ENCODE measurements at regions not wholly inside any gene's neighbourhood (a gene's known extent, or its start where the extent isn't known, plus 50 kb on each side); places are given as distances from the start of the nearest gene placed in this dataset.

DNA sequence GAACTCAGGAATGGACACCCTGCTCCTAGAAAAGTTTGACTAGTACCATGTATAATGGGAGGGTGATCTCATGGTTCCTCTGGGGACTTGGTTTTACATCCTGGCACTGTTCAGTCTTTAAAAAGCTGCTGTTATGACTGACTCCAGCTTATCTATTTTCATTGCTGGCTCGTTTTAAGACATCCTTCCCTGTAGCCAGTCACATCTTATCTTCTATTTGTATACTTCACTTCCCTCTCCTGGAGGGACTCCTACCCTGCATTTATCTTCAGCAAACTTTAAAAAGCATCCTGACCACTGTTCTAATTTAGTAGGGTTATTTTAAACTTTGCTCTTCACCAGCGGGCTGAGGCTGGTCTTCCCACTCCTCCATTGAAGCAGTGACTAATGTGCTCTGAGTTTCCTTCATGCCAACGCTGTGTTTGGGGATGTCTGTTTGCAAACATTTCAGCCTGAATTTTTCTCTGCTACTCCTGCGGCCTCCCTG, 72.9 kb upstream of the ARMC3 start:
- no peak overlapping the region for H3K4me3 ChIP-seq (replicated peaks in 1 of 3; ENCODE audit: insufficient read depth in 1 of 3, low read depth in 2 of 3, low read length in 3 of 3)
- POLR2A ChIA-PET = no interaction called here
- H3K4me2 ChIP-seq (ENCODE audit: low read depth, low read length) = no peak overlapping the region
- no peak for ATAC-seq
- no TSS peak for BruUV-seq (replicated peaks)
- no peaks in the 10 kb centered on the region for H3K36me3 ChIP-seq (replicated peaks in 1 of 2; ENCODE audit: control insufficient read depth in 1 of 2, insufficient read depth in 2 of 2, low read length in 2 of 2)
- H3K4me1 ChIP-seq (ENCODE audit: insufficient read depth, low read length) = peaks cover 23% of the 10 kb centered on the region
- H3K79me2 ChIP-seq (ENCODE audit: insufficient read depth, low read length) = no peaks in the 10 kb centered on the region
- TF ChIP-seq PAF1 (CRISPR knock-in tag; IDR thresholded peaks at IDR 0.05) = no peak
- TF ChIP-seq ZNF550 (CRISPR knock-in tag; IDR thresholded peaks at IDR 0.05; ENCODE audit: borderline replicate concordance) = no peak
- no peak for TF ChIP-seq AKAP8 (CRISPR knock-in tag; IDR thresholded peaks at IDR 0.05)
- no peak for TF ChIP-seq KLF9 (CRISPR knock-in tag; IDR thresholded peaks at IDR 0.05; ENCODE audit: low read depth)
- TF ChIP-seq, protein P1, sequence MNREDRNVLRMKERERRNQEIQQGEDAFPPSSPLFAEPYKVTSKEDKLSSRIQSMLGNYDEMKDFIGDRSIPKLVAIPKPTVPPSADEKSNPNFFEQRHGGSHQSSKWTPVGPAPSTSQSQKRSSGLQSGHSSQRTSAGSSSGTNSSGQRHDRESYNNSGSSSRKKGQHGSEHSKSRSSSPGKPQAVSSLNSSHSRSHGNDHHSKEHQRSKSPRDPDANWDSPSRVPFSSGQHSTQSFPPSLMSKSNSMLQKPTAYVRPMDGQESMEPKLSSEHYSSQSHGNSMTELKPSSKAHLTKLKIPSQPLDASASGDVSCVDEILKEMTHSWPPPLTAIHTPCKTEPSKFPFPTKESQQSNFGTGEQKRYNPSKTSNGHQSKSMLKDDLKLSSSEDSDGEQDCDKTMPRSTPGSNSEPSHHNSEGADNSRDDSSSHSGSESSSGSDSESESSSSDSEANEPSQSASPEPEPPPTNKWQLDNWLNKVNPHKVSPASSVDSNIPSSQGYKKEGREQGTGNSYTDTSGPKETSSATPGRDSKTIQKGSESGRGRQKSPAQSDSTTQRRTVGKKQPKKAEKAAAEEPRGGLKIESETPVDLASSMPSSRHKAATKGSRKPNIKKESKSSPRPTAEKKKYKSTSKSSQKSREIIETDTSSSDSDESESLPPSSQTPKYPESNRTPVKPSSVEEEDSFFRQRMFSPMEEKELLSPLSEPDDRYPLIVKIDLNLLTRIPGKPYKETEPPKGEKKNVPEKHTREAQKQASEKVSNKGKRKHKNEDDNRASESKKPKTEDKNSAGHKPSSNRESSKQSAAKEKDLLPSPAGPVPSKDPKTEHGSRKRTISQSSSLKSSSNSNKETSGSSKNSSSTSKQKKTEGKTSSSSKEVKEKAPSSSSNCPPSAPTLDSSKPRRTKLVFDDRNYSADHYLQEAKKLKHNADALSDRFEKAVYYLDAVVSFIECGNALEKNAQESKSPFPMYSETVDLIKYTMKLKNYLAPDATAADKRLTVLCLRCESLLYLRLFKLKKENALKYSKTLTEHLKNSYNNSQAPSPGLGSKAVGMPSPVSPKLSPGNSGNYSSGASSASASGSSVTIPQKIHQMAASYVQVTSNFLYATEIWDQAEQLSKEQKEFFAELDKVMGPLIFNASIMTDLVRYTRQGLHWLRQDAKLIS (CRISPR knock-in tag; IDR thresholded peaks at IDR 0.05) = no peak
- no peak for TF ChIP-seq ZNF709 (CRISPR knock-in tag; IDR thresholded peaks at IDR 0.05)
- TF ChIP-seq HDAC2 (CRISPR knock-in tag; IDR thresholded peaks at IDR 0.05) = no peak
- no peak for TF ChIP-seq RCOR2 (CRISPR knock-in tag; IDR thresholded peaks at IDR 0.05)
- TF ChIP-seq, protein P2, sequence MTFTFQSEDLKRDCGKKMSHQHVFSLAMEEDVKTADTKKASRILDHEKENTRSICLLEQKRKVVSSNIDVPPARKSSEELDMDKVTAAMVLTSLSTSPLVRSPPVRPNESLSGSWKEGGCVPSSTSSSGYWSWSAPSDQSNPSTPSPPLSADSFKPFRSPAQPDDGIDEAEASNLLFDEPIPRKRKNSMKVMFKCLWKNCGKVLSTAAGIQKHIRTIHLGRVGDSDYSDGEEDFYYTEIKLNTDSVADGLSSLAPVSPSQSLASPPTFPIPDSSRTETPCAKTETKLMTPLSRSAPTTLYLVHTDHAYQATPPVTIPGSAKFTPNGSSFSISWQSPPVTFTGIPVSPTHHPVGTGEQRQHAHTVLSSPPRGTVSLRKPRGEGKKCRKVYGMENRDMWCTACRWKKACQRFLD (CRISPR knock-in tag; IDR thresholded peaks at IDR 0.05; ENCODE audit: borderline replicate concordance) = no peak
- TF ChIP-seq CENPX (CRISPR knock-in tag; IDR thresholded peaks at IDR 0.05) = no peak
- no peak for TF ChIP-seq ZNF138 (CRISPR knock-in tag; IDR thresholded peaks at IDR 0.05; ENCODE audit: low read depth)
- no peak overlapping the region for H2AFZ ChIP-seq (ENCODE audit: low read length)
- FAIRE-seq = no peak
- no peak overlapping the region for H3K27ac ChIP-seq (ENCODE audit: extremely low read length, insufficient read depth, low read length)
- 11% methylated on average over 4 of the region's 4 CpGs for WGBS (ENCODE audit: low lambda C conversion rate)
- in situ Hi-C loops (cut with HindIII; ENCODE audit: extremely low pct_ligation_motif_present, low pct_unique_long_range_greater_than_20kb) = no loop called here
- peaks cover 0 to 2% of the 10 kb centered on the region in 2 experiments; a peak in 1 of 5 replicates for H3K27me3 ChIP-seq (ENCODE audit: control insufficient read depth in 1 of 2, insufficient read depth in 2 of 2, low read length in 2 of 2)
- no peak overlapping the region for H3K9ac ChIP-seq (ENCODE audit: insufficient read depth, low read depth, low read length)
- no peaks in the 10 kb centered on the region for H3K9me3 ChIP-seq (ENCODE audit: low read length)
- CTCF ChIA-PET (ENCODE audit: low intra/inter-chr PET ratio, low total read pairs) = no interaction called here
- DNase-seq (ENCODE audit: low spot score) = no peak
- H4K20me1 ChIP-seq (ENCODE audit: insufficient read depth, low read length) = no peaks in the 10 kb centered on the region
- intact Hi-C loops (cut with micrococcal nuclease; ENCODE audit: unreplicated experiment) = no loop called here
